ENCODE measurements at regions not wholly inside any gene's neighbourhood (a gene's known extent, or its start where the extent isn't known, plus 50 kb on each side); places are given as distances from the start of the nearest gene placed in this dataset.

- H3K4me3 ChIP-seq = no peak overlapping the region
- H3K27ac ChIP-seq = no peak overlapping the region
Observed at GRCh38 chr1:37305841-37306240, 168.5 kb upstream of the ZC3H12A start.

- Histone ChIP-seq H3K4me3 (no peak overlapping the region), H3K27ac (no peak overlapping the region)
Observed at GRCh38 chr1:37306461-37306860, 167.9 kb upstream of the ZC3H12A start.

- H3K4me3 ChIP-seq = no peak overlapping the region
- H3K27ac ChIP-seq = no peak overlapping the region
Observed at GRCh38 chr1:37306871-37307270, 167.5 kb upstream of the ZC3H12A start.

- no peak overlapping the region for H3K27ac ChIP-seq
Observed at GRCh38 chr1:37308031-37308960, 166.1 kb upstream of the ZC3H12A start.

GRCh38 chr1:37309574-37309973 is 164.8 kb upstream of the ZC3H12A start:
- H3K4me3 ChIP-seq = no peak overlapping the region
- no peak overlapping the region for H3K27ac ChIP-seq

More at GRCh38 chr1:37308031-37308960, 166.1 kb upstream of the ZC3H12A start:
- no peak overlapping the region for H3K4me3 ChIP-seq

- Histone ChIP-seq H3K27ac (no peak overlapping the region), H3K4me3 (no peak overlapping the region)
Observed at GRCh38 chr1:37310064-37310463, 164.3 kb upstream of the ZC3H12A start.

- H3K4me3 ChIP-seq = no peak overlapping the region
- no peak overlapping the region for H3K27ac ChIP-seq
Observed at GRCh38 chr1:37315371-37315846, 159.0 kb upstream of the ZC3H12A start.

- Histone ChIP-seq H3K4me3 (no peak overlapping the region), H3K27ac (no peak overlapping the region)
Observed at GRCh38 chr1:37317870-37318467, 156.4 kb upstream of the ZC3H12A start.

- Histone ChIP-seq H3K27ac (no peak overlapping the region), H3K4me3 (no peak overlapping the region)
Observed at GRCh38 chr1:37318490-37318889, 155.9 kb upstream of the ZC3H12A start.

GRCh38 chr1:37319284-37319683 is 155.1 kb upstream of the ZC3H12A start:
- Histone ChIP-seq H3K4me3 (no peak overlapping the region), H3K27ac (no peak overlapping the region)

GRCh38 chr1:37323486-37324377 is 150.6 kb upstream of the ZC3H12A start:
- Histone ChIP-seq H3K27ac (no peak overlapping the region), H3K4me3 (no peak overlapping the region)

- Histone ChIP-seq H3K4me3 (no peak overlapping the region), H3K27ac (no peak overlapping the region)
Observed at GRCh38 chr1:37325010-37325409, 149.4 kb upstream of the ZC3H12A start.

- H3K4me3 ChIP-seq = no peak overlapping the region
- H3K27ac ChIP-seq = no peak overlapping the region
Observed at GRCh38 chr1:37325509-37326437, 148.6 kb upstream of the ZC3H12A start.

GRCh38 chr1:37332126-37332525 is 142.3 kb upstream of the ZC3H12A start:
- Histone ChIP-seq H3K27ac (no peak overlapping the region), H3K4me3 (no peak overlapping the region)

GRCh38 chr1:37338658-37339057 is 135.7 kb upstream of the ZC3H12A start:
- H3K27ac ChIP-seq = no peak overlapping the region
- H3K4me3 ChIP-seq = no peak overlapping the region

GRCh38 chr1:37342736-37343135 is 131.6 kb upstream of the ZC3H12A start:
- no peak overlapping the region for H3K4me3 ChIP-seq

GRCh38 chr1:37347104-37347649 is 127.2 kb upstream of the ZC3H12A start:
- Histone ChIP-seq H3K4me3 (no peak overlapping the region), H3K27ac (no peak overlapping the region)

More at GRCh38 chr1:37342736-37343135, 131.6 kb upstream of the ZC3H12A start:
- H3K27ac ChIP-seq = no peak overlapping the region

GRCh38 chr1:37353871-37354270 is 120.5 kb upstream of the ZC3H12A start:
- no peak overlapping the region for H3K4me3 ChIP-seq
- no peak overlapping the region for H3K27ac ChIP-seq
